ENCODE measurements at regions not wholly inside any gene's neighbourhood (a gene's known extent, or its start where the extent isn't known, plus 50 kb on each side); places are given as distances from the start of the nearest gene placed in this dataset.

- H3K4me3 ChIP-seq (ENCODE audit: low read length in 2 of 2): no peak overlapping the region
- no peaks in the 10 kb centered on the region for H3K4me1 ChIP-seq (ENCODE audit: control insufficient read depth, insufficient read depth, low read length)
- H3K27me3 ChIP-seq (ENCODE audit: control insufficient read depth in 1 of 2, insufficient read depth in 2 of 2, low read length in 2 of 2): no peaks in the 10 kb centered on the region
- no peaks in the 10 kb centered on the region for H3K9me3 ChIP-seq (ENCODE audit: control insufficient read depth in 2 of 2, low read length in 2 of 2)
- no peaks in the 10 kb centered on the region for H3K36me3 ChIP-seq (ENCODE audit: control insufficient read depth in 2 of 2, insufficient read depth in 2 of 2, low read length in 2 of 2)
- no peak overlapping the region for H3K9ac ChIP-seq (ENCODE audit: low read length in 2 of 2)
- no peak overlapping the region for H3K27ac ChIP-seq (ENCODE audit: low read length)
Observed at GRCh38 chr2:100627330-100628300, 64.8 kb downstream of the PDCL3 start.

- no peak overlapping the region for H3K9ac ChIP-seq (ENCODE audit: low read length in 2 of 2)
Observed at GRCh38 chr2:100628506-100628905, 65.7 kb downstream of the PDCL3 start.

GRCh38 chr2:100629309-100629708, 66.5 kb downstream of the PDCL3 start:
- Histone ChIP-seq H3K27me3 (ENCODE audit: control insufficient read depth in 1 of 2, insufficient read depth in 2 of 2, low read length in 2 of 2) (no peaks in the 10 kb centered on the region), H3K4me3 (ENCODE audit: low read length in 2 of 2) (no peak overlapping the region), H3K4me1 (ENCODE audit: control insufficient read depth, insufficient read depth, low read length) (no peaks in the 10 kb centered on the region), H3K27ac (ENCODE audit: low read length) (no peak overlapping the region), H3K9ac (ENCODE audit: low read length in 2 of 2) (no peak overlapping the region), H3K36me3 (ENCODE audit: control insufficient read depth in 2 of 2, insufficient read depth in 2 of 2, low read length in 2 of 2) (no peaks in the 10 kb centered on the region), H3K9me3 (ENCODE audit: control insufficient read depth in 2 of 2, low read length in 2 of 2) (no peaks in the 10 kb centered on the region)

More at GRCh38 chr2:100628506-100628905, 65.7 kb downstream of the PDCL3 start:
- Histone ChIP-seq H3K27ac (ENCODE audit: low read length) (no peak overlapping the region), H3K4me3 (ENCODE audit: low read length in 2 of 2) (no peak overlapping the region), H3K9me3 (ENCODE audit: control insufficient read depth in 2 of 2, low read length in 2 of 2) (no peaks in the 10 kb centered on the region), H3K4me1 (ENCODE audit: control insufficient read depth, insufficient read depth, low read length) (no peaks in the 10 kb centered on the region), H3K27me3 (ENCODE audit: control insufficient read depth in 1 of 2, insufficient read depth in 2 of 2, low read length in 2 of 2) (no peaks in the 10 kb centered on the region), H3K36me3 (ENCODE audit: control insufficient read depth in 2 of 2, insufficient read depth in 2 of 2, low read length in 2 of 2) (no peaks in the 10 kb centered on the region)

GRCh38 chr2:100630473-100630977, 67.7 kb downstream of the PDCL3 start:
- no peaks in the 10 kb centered on the region for H3K27me3 ChIP-seq (ENCODE audit: control insufficient read depth in 1 of 2, insufficient read depth in 2 of 2, low read length in 2 of 2)
- H3K27ac ChIP-seq (ENCODE audit: low read length): no peak overlapping the region
- no peaks in the 10 kb centered on the region for H3K9me3 ChIP-seq (ENCODE audit: control insufficient read depth in 2 of 2, low read length in 2 of 2)
- no peaks in the 10 kb centered on the region for H3K4me1 ChIP-seq (ENCODE audit: control insufficient read depth, insufficient read depth, low read length)
- no peak overlapping the region for H3K4me3 ChIP-seq (ENCODE audit: low read length in 2 of 2)
- no peaks in the 10 kb centered on the region for H3K36me3 ChIP-seq (ENCODE audit: control insufficient read depth in 2 of 2, insufficient read depth in 2 of 2, low read length in 2 of 2)
- no peak overlapping the region for H3K9ac ChIP-seq (ENCODE audit: low read length in 2 of 2)

- H3K4me1 ChIP-seq (ENCODE audit: control insufficient read depth, insufficient read depth, low read length): no peaks in the 10 kb centered on the region
- H3K9ac ChIP-seq (ENCODE audit: low read length in 2 of 2): no peak overlapping the region
- H3K9me3 ChIP-seq (ENCODE audit: control insufficient read depth in 2 of 2, low read length in 2 of 2): no peaks in the 10 kb centered on the region
- no peaks in the 10 kb centered on the region for H3K27me3 ChIP-seq (ENCODE audit: control insufficient read depth in 1 of 2, insufficient read depth in 2 of 2, low read length in 2 of 2)
- no peaks in the 10 kb centered on the region for H3K36me3 ChIP-seq (ENCODE audit: control insufficient read depth in 2 of 2, insufficient read depth in 2 of 2, low read length in 2 of 2)
- no peak overlapping the region for H3K27ac ChIP-seq (ENCODE audit: low read length)
- no peak overlapping the region for H3K4me3 ChIP-seq (ENCODE audit: low read length in 2 of 2)
Observed at GRCh38 chr2:100632037-100632436, 69.2 kb downstream of the PDCL3 start.

DNA sequence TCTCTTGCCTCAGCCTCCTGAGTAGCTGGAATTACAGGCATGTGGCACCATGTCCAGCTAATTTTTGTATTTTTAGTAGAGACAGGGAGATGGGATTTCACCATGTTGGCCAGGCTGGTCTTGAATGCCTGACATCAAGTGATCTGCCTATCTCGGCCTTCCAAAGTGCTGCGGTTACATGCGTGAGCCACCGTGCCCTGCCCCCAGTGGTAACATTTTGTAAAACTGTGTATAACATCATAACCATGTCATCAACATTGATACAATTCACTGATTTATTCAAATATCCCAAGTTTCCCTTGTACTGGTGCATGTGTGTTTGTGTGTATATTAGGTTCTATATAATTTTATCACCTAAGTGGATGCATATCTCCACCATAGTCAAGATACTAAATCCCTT, 70.0 kb downstream of the PDCL3 start:
- H3K27ac ChIP-seq (ENCODE audit: low read length): no peak overlapping the region
- H3K27me3 ChIP-seq (ENCODE audit: control insufficient read depth in 1 of 2, insufficient read depth in 2 of 2, low read length in 2 of 2): no peaks in the 10 kb centered on the region
- no peaks in the 10 kb centered on the region for H3K36me3 ChIP-seq (ENCODE audit: control insufficient read depth in 2 of 2, insufficient read depth in 2 of 2, low read length in 2 of 2)
- H3K4me3 ChIP-seq (ENCODE audit: low read length in 2 of 2): no peak overlapping the region
- no peaks in the 10 kb centered on the region for H3K4me1 ChIP-seq (ENCODE audit: control insufficient read depth, insufficient read depth, low read length)
- H3K9ac ChIP-seq (ENCODE audit: low read length in 2 of 2): no peak overlapping the region
- H3K9me3 ChIP-seq (ENCODE audit: control insufficient read depth in 2 of 2, low read length in 2 of 2): no peaks in the 10 kb centered on the region

GRCh38 chr2:100639588-100640390, 77.0 kb downstream of the PDCL3 start:
- H3K9ac ChIP-seq (ENCODE audit: low read length in 2 of 2): no peak overlapping the region
- no peaks in the 10 kb centered on the region for H3K9me3 ChIP-seq (ENCODE audit: control insufficient read depth in 2 of 2, low read length in 2 of 2)
- peaks cover 2% of the 10 kb centered on the region in 2 donors for H3K27me3 ChIP-seq (ENCODE audit: control insufficient read depth in 1 of 2, insufficient read depth in 2 of 2, low read length in 2 of 2)
- no peaks in the 10 kb centered on the region for H3K4me1 ChIP-seq (ENCODE audit: control insufficient read depth, insufficient read depth, low read length)
- H3K4me3 ChIP-seq (ENCODE audit: low read length in 2 of 2): no peak overlapping the region
- H3K36me3 ChIP-seq (ENCODE audit: control insufficient read depth in 2 of 2, insufficient read depth in 2 of 2, low read length in 2 of 2): no peaks in the 10 kb centered on the region
- H3K27ac ChIP-seq (ENCODE audit: low read length): no peak overlapping the region

DNA sequence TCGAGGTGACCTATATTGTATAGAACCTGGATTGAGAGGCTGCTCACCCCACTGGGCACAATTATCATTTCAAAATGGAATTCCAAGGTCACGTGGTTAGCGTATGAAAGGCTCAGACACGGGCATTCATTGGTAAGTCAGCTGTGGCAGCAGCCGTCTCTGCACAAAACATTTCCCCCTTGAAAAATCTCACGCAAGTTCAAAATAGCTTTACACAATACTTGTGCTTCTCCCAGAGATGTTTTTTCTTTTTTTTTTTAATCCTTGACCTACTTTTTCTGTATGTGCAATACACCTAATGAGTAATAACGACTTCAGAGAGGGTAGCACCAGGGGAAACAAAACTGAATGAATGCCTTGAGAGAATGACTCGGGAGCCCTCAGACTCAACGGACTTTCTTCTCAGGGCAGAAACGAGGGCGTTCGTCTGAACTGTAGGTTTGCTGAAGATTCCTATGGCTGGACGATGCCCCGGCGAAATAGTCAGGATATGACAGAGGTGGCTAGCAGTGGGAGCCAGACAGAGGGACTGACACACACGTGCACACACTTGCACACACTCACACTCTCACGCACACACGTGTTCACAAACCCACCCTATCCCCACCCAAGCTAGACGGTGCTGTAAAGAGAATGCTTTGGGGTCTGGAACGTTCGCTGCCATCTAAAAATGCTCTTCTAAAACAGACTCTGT, 77.8 kb downstream of the PDCL3 start:
- no peaks in the 10 kb centered on the region for H3K4me1 ChIP-seq (ENCODE audit: control insufficient read depth, insufficient read depth, low read length)
- H3K27ac ChIP-seq (ENCODE audit: low read length): no peak overlapping the region
- H3K27me3 ChIP-seq (ENCODE audit: control insufficient read depth in 1 of 2, insufficient read depth in 2 of 2, low read length in 2 of 2): peaks cover 2% of the 10 kb centered on the region in 2 donors
- no peaks in the 10 kb centered on the region for H3K9me3 ChIP-seq (ENCODE audit: control insufficient read depth in 2 of 2, low read length in 2 of 2)
- H3K36me3 ChIP-seq (ENCODE audit: control insufficient read depth in 2 of 2, insufficient read depth in 2 of 2, low read length in 2 of 2): no peaks in the 10 kb centered on the region
- H3K9ac ChIP-seq (ENCODE audit: low read length in 2 of 2): no peak overlapping the region
- H3K4me3 ChIP-seq (ENCODE audit: low read length in 2 of 2): no peak overlapping the region

DNA sequence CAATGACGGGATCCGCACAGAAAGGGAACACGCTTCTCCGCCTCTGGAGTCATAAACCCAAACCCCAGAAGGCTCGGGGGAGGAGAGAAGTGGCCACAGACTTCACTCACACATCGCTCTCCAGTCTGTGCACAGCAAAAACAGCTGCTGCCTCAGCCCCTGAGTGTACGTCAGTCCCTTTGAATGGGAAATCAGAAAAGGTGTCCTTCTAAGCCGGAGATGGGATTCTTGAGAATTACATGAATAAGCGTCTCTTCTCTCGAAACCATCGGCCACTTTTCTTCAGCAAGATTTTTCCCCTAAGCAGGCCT, 78.3 kb downstream of the PDCL3 start:
- H3K27ac ChIP-seq (ENCODE audit: low read length): no peak overlapping the region

GRCh38 chr2:100642425-100642824, 79.6 kb downstream of the PDCL3 start:
- peaks cover 2% of the 10 kb centered on the region in 2 donors for H3K27me3 ChIP-seq (ENCODE audit: control insufficient read depth in 1 of 2, insufficient read depth in 2 of 2, low read length in 2 of 2)
- no peaks in the 10 kb centered on the region for H3K36me3 ChIP-seq (ENCODE audit: control insufficient read depth in 2 of 2, insufficient read depth in 2 of 2, low read length in 2 of 2)
- no peak overlapping the region for H3K27ac ChIP-seq (ENCODE audit: low read length)
- H3K9me3 ChIP-seq (ENCODE audit: control insufficient read depth in 2 of 2, low read length in 2 of 2): no peaks in the 10 kb centered on the region
- H3K4me1 ChIP-seq (ENCODE audit: control insufficient read depth, insufficient read depth, low read length): no peaks in the 10 kb centered on the region
- H3K9ac ChIP-seq (ENCODE audit: low read length in 2 of 2): no peak overlapping the region
- no peak overlapping the region for H3K4me3 ChIP-seq (ENCODE audit: low read length in 2 of 2)

More for the DNA sequence above, 78.3 kb downstream of the PDCL3 start:
- H3K27me3 ChIP-seq (ENCODE audit: control insufficient read depth in 1 of 2, insufficient read depth in 2 of 2, low read length in 2 of 2): peaks cover 2% of the 10 kb centered on the region in 2 donors
- no peak overlapping the region for H3K4me3 ChIP-seq (ENCODE audit: low read length in 2 of 2)
- H3K9ac ChIP-seq (ENCODE audit: low read length in 2 of 2): no peak overlapping the region
- no peaks in the 10 kb centered on the region for H3K9me3 ChIP-seq (ENCODE audit: control insufficient read depth in 2 of 2, low read length in 2 of 2)
- no peaks in the 10 kb centered on the region for H3K4me1 ChIP-seq (ENCODE audit: control insufficient read depth, insufficient read depth, low read length)
- H3K36me3 ChIP-seq (ENCODE audit: control insufficient read depth in 2 of 2, insufficient read depth in 2 of 2, low read length in 2 of 2): no peaks in the 10 kb centered on the region
